ENCODE measurements at regions not wholly inside any gene's neighbourhood (a gene's known extent, or its start where the extent isn't known, plus 50 kb on each side); places are given as distances from the start of the nearest gene placed in this dataset.

DNA sequence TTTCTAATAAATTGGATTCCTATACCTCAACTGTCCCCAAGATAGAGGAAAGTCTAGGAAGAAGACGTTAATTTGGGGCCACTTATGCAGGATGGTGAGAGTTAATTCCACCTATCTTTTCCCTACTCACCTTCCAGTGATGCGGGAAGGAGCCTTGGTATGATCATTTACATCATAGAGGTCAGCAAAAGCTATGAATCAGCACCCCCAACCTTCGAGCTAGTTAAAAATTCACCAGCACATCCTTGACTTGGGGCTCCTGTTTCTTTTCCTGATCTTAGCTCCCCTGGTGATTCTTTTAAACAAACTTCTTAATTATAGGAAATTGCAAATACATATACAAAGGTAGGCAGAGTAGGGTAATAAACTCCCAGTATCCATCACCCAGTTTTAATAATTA, 366.6 kb downstream of the SOX2 start:
- no peak for DNase-seq (ENCODE audit: low read depth in 2 of 2)
- H3K4me3 ChIP-seq (replicated peaks in 1 of 2; ENCODE audit: low read depth in 2 of 2, low read length in 2 of 2): no peak overlapping the region
- TF ChIP-seq, protein P1, sequence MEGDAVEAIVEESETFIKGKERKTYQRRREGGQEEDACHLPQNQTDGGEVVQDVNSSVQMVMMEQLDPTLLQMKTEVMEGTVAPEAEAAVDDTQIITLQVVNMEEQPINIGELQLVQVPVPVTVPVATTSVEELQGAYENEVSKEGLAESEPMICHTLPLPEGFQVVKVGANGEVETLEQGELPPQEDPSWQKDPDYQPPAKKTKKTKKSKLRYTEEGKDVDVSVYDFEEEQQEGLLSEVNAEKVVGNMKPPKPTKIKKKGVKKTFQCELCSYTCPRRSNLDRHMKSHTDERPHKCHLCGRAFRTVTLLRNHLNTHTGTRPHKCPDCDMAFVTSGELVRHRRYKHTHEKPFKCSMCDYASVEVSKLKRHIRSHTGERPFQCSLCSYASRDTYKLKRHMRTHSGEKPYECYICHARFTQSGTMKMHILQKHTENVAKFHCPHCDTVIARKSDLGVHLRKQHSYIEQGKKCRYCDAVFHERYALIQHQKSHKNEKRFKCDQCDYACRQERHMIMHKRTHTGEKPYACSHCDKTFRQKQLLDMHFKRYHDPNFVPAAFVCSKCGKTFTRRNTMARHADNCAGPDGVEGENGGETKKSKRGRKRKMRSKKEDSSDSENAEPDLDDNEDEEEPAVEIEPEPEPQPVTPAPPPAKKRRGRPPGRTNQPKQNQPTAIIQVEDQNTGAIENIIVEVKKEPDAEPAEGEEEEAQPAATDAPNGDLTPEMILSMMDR (IDR thresholded peaks at IDR 0.05; ENCODE audit: low read depth, low read length): no peak

- no peak for DNase-seq (ENCODE audit: low read depth in 2 of 2)
- TF ChIP-seq, protein P1 (IDR thresholded peaks at IDR 0.05; ENCODE audit: low read depth, low read length): no peak
- no peak overlapping the region for H3K4me3 ChIP-seq (replicated peaks in 1 of 2; ENCODE audit: low read depth in 2 of 2, low read length in 2 of 2)
Measured at GRCh38 chr3:182078929-182079328, 367.2 kb downstream of the SOX2 start.

DNA sequence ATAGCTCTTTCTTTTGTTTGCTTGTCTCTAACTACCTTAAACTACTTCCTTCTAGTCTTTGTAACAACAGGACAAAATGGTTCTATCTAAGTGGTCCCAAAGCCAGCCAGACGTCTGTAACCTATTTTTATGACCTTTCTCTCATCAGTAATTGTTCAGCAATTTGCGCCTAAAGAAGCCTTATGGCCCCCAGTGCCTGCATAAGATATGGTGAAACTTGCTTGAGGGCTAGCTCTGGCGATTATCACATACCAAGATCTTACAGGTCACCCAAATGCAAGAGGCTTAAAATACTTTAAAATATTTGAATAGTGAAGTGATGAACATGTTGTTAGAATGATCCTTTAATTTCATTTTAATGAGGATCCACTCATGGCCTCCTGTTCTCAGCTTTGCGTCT, 369.4 kb downstream of the SOX2 start:
- no peak for DNase-seq (ENCODE audit: low read depth in 2 of 2)
- TF ChIP-seq, protein P1 (IDR thresholded peaks at IDR 0.05; ENCODE audit: low read depth, low read length): no peak

DNA sequence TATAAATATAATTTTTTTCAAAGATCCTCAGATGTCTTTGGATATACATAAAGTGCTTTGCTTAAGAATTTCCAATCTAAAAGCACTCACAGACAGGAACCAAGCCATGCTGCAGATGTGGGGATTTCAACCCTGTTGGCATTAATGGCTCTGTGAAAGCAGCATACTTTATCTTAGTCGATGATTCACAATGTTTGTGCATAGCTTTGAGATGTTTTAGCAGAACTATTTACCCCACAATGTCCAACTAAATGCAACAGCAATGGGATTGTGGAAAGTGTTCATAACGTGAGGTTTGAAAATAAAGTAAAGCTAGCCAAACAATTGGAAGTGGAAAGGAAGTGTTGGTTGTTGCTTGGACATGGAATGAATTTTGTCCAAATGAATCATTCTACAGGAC, 371.4 kb downstream of the SOX2 start:
- DNase-seq (ENCODE audit: low read depth in 2 of 2): no peak
- H3K4me3 ChIP-seq (replicated peaks in 1 of 2; ENCODE audit: low read depth in 2 of 2, low read length in 2 of 2): no peak overlapping the region
- TF ChIP-seq, protein P1 (IDR thresholded peaks at IDR 0.05; ENCODE audit: low read depth, low read length): no peak

More for the DNA sequence above, 369.4 kb downstream of the SOX2 start:
- no peak overlapping the region for H3K4me3 ChIP-seq (replicated peaks in 1 of 2; ENCODE audit: low read depth in 2 of 2, low read length in 2 of 2)

GRCh38 chr3:182092662-182093262, 381.0 kb downstream of the SOX2 start:
- no peak for DNase-seq (ENCODE audit: low read depth in 2 of 2)
- TF ChIP-seq, protein P1 (IDR thresholded peaks at IDR 0.05; ENCODE audit: low read depth, low read length): no peak
- no peak overlapping the region for H3K4me3 ChIP-seq (replicated peaks in 1 of 2; ENCODE audit: low read depth in 2 of 2, low read length in 2 of 2)

- no peak overlapping the region for H3K4me3 ChIP-seq (replicated peaks in 1 of 2; ENCODE audit: low read depth in 2 of 2, low read length in 2 of 2)
- TF ChIP-seq, protein P1 (IDR thresholded peaks at IDR 0.05; ENCODE audit: low read depth, low read length): no peak
- no peak for DNase-seq (ENCODE audit: low read depth in 2 of 2)
Measured at GRCh38 chr3:182094321-182094720, 382.6 kb downstream of the SOX2 start.

GRCh38 chr3:182104881-182105280, 393.2 kb downstream of the SOX2 start:
- TF ChIP-seq, protein P1 (IDR thresholded peaks at IDR 0.05; ENCODE audit: low read depth, low read length): no peak
- no peak overlapping the region for H3K4me3 ChIP-seq (replicated peaks in 1 of 2; ENCODE audit: low read depth in 2 of 2, low read length in 2 of 2)
- DNase-seq (ENCODE audit: low read depth in 2 of 2): no peak

All from cardiac fibroblast (primary cell).